ENCODE measurements at regions not wholly inside any gene's neighbourhood (a gene's known extent, or its start where the extent isn't known, plus 50 kb on each side); places are given as distances from the start of the nearest gene placed in this dataset.

DNA sequence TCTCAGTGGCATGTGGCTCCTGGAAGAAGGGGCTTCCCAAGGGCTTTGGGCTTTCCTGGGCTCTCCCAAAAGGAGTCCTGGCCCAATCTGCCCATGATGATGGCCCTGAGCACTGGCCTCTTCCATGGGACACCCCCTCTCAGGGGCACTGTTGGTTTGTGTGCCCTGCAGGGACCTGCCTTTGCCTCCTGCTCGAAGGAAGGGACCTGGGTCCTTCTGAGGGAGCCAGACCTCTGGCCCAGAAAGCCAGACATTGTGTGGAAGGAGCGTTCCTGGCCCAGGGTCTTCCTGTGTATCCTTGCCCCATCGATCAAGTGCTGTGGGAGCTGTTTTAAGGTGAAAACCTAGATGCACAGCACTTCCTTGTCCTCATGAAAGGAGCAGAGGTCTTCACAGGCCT is 1689.3 kb downstream of the TP53TG3F start:
- peaks cover 13 to 22% of the 10 kb centered on the region in 2 experiments; a peak in 2 of 4 replicates for H3K9me3 ChIP-seq (ENCODE audit: control insufficient read depth in 1 of 2, insufficient read depth in 1 of 2, low read depth in 1 of 2, low read length in 2 of 2)
- no peak for DNase-seq (ENCODE audit: low read depth, low spot score)
- POLR2A ChIA-PET = no interaction called here

DNA sequence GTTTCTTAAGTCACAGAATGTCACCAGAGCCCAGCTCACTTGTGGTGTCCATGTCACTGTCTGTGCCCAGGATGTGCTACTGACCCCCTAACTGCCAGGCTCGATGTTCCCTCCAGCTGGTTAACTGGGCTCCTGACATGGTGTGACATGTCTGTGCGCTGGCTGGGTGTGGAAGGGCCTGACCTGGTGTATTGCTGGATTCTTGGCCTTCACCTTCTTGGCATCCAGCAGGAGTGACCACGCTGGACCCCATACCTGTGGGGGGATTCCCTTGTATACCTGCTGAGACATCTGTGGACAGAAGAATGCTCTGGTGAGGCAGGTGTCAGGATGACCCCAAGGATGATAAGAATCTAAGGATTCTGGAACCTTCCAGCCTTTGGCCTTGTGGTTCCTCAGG is 1690.1 kb downstream of the TP53TG3F start:
- no peak for DNase-seq (ENCODE audit: low read depth, low spot score)
- Histone ChIP-seq H2AFZ (ENCODE audit: low read depth, low read length, poor library complexity, severe bottlenecking) (no peak overlapping the region), H3K4me3 (replicated peaks in 1 of 2; ENCODE audit: low read depth in 1 of 2, low read length in 2 of 2) (no peak overlapping the region), H4K20me1 (ENCODE audit: insufficient read depth) (no peaks in the 10 kb centered on the region), H3K79me2 (ENCODE audit: insufficient read depth, low read length) (no peaks in the 10 kb centered on the region), H3K27me3 (ENCODE audit: insufficient read depth, low read length) (no peaks in the 10 kb centered on the region), H3K27ac (ENCODE audit: low read depth, low read length) (no peak overlapping the region), H3K4me2 (ENCODE audit: low read length) (no peak overlapping the region), H3K9me3 (ENCODE audit: control insufficient read depth in 1 of 2, insufficient read depth in 1 of 2, low read depth in 1 of 2, low read length in 2 of 2) (peaks cover 13 to 22% of the 10 kb centered on the region in 2 experiments; a peak in 2 of 4 replicates), H3K4me1 (ENCODE audit: control insufficient read depth in 1 of 2, insufficient read depth in 2 of 2, low read length in 2 of 2) (no peaks in the 10 kb centered on the region), H3K9me2 (ENCODE audit: insufficient read depth) (no peaks in the 10 kb centered on the region), H3K9ac (ENCODE audit: low read length) (no peak overlapping the region), H3K36me3 (ENCODE audit: control insufficient read depth in 1 of 2, insufficient read depth in 2 of 2, low read length in 2 of 2) (no peaks in the 10 kb centered on the region)
- CTCF ChIA-PET = no interaction called here
- ATAC-seq = no peak
- intact Hi-C loops (cut with micrococcal nuclease) = no loop called here
- RAD21 ChIA-PET (ENCODE audit: low non-redundant PET in 1 of 2, low total read pairs in 2 of 2, uncharacterized antibody in 2 of 2, unreplicated experiment in 2 of 2) = no interaction called here
- no TSS peak for BruUV-seq (replicated peaks)
- TF ChIP-seq CBX3 (IDR thresholded peaks at IDR 0.05; ENCODE audit: low read depth) (no peak), POLR2AphosphoS5 (IDR thresholded peaks at IDR 0.05; ENCODE audit: low read depth, low read length) (no peak), SP1 (IDR thresholded peaks at IDR 0.05; ENCODE audit: low read depth) (no peak), EZH2phosphoT487 (IDR thresholded peaks at IDR 0.05; ENCODE audit: borderline replicate concordance) (no peak), FOSL1 (IDR thresholded peaks at IDR 0.05; ENCODE audit: low read depth) (no peak), RAD21 (IDR thresholded peaks at IDR 0.05; ENCODE audit: low read depth) (no peak), EZH2 (IDR thresholded peaks at IDR 0.05) (no peak), POLR2A (IDR thresholded peaks at IDR 0.05; ENCODE audit: borderline replicate concordance, extremely low read depth, insufficient read depth, insufficient read length) (no peak), SIN3A (IDR thresholded peaks at IDR 0.05; ENCODE audit: low read depth) (no peak), SRF (IDR thresholded peaks at IDR 0.05; ENCODE audit: low read depth) (no peak), CEBPB (IDR thresholded peaks at IDR 0.05; ENCODE audit: low read depth) (no peak), TCF7L2 (IDR thresholded peaks at IDR 0.05; ENCODE audit: borderline replicate concordance, extremely low read depth, insufficient read depth, insufficient read length) (no peak), ZNF274 (IDR thresholded peaks at IDR 0.05; ENCODE audit: low read depth, low read length) (no peak)
- TF ChIP-seq, protein P1, sequence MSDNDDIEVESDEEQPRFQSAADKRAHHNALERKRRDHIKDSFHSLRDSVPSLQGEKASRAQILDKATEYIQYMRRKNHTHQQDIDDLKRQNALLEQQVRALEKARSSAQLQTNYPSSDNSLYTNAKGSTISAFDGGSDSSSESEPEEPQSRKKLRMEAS (IDR thresholded peaks at IDR 0.05) = no peak
- TF ChIP-seq, protein P2, sequence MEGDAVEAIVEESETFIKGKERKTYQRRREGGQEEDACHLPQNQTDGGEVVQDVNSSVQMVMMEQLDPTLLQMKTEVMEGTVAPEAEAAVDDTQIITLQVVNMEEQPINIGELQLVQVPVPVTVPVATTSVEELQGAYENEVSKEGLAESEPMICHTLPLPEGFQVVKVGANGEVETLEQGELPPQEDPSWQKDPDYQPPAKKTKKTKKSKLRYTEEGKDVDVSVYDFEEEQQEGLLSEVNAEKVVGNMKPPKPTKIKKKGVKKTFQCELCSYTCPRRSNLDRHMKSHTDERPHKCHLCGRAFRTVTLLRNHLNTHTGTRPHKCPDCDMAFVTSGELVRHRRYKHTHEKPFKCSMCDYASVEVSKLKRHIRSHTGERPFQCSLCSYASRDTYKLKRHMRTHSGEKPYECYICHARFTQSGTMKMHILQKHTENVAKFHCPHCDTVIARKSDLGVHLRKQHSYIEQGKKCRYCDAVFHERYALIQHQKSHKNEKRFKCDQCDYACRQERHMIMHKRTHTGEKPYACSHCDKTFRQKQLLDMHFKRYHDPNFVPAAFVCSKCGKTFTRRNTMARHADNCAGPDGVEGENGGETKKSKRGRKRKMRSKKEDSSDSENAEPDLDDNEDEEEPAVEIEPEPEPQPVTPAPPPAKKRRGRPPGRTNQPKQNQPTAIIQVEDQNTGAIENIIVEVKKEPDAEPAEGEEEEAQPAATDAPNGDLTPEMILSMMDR (IDR thresholded peaks at IDR 0.05 in 2 of 3, conservative IDR thresholded peaks at IDR 0.05 in 1 of 3; ENCODE audit: borderline replicate concordance in 1 of 3, insufficient read depth in 1 of 3, low read depth in 2 of 3, low read length in 2 of 3) = no peak
- TF ChIP-seq, protein P3, sequence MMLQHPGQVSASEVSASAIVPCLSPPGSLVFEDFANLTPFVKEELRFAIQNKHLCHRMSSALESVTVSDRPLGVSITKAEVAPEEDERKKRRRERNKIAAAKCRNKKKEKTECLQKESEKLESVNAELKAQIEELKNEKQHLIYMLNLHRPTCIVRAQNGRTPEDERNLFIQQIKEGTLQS (IDR thresholded peaks at IDR 0.05) = no peak
- POLR2A ChIA-PET = no interaction called here

More for the DNA sequence above, 1689.3 kb downstream of the TP53TG3F start:
- no peaks in the 10 kb centered on the region for H3K9me2 ChIP-seq (ENCODE audit: insufficient read depth)
- no peaks in the 10 kb centered on the region for H3K36me3 ChIP-seq (ENCODE audit: control insufficient read depth in 1 of 2, insufficient read depth in 2 of 2, low read length in 2 of 2)
- H2AFZ ChIP-seq (ENCODE audit: low read depth, low read length, poor library complexity, severe bottlenecking) = no peak overlapping the region
- TF ChIP-seq JUND (IDR thresholded peaks at IDR 0.05) (no peak), RAD21 (IDR thresholded peaks at IDR 0.05; ENCODE audit: low read depth) (no peak), SP1 (IDR thresholded peaks at IDR 0.05; ENCODE audit: low read depth) (no peak), ZNF274 (IDR thresholded peaks at IDR 0.05; ENCODE audit: low read depth, low read length) (no peak), EZH2 (IDR thresholded peaks at IDR 0.05) (no peak), SRF (IDR thresholded peaks at IDR 0.05; ENCODE audit: low read depth) (no peak), SIN3A (IDR thresholded peaks at IDR 0.05; ENCODE audit: low read depth) (no peak)
- H3K4me3 ChIP-seq (replicated peaks in 1 of 2; ENCODE audit: low read depth in 1 of 2, low read length in 2 of 2) = no peak overlapping the region
- no peak for ATAC-seq
- H3K9ac ChIP-seq (ENCODE audit: low read length) = no peak overlapping the region
- ChIA-PET RAD21 (ENCODE audit: low non-redundant PET in 1 of 2, low total read pairs in 2 of 2, uncharacterized antibody in 2 of 2, unreplicated experiment in 2 of 2) (no interaction called here), CTCF (no interaction called here)
- H3K27me3 ChIP-seq (ENCODE audit: insufficient read depth, low read length) = no peaks in the 10 kb centered on the region
- no peak overlapping the region for H3K4me2 ChIP-seq (ENCODE audit: low read length)
- H3K27ac ChIP-seq (ENCODE audit: low read depth, low read length) = no peak overlapping the region
- no TSS peak for BruUV-seq (replicated peaks)
- H3K79me2 ChIP-seq (ENCODE audit: insufficient read depth, low read length) = no peaks in the 10 kb centered on the region
- intact Hi-C loops (cut with micrococcal nuclease) = no loop called here
- no peaks in the 10 kb centered on the region for H4K20me1 ChIP-seq (ENCODE audit: insufficient read depth)
- H3K4me1 ChIP-seq (ENCODE audit: control insufficient read depth in 1 of 2, insufficient read depth in 2 of 2, low read length in 2 of 2) = no peaks in the 10 kb centered on the region

Data from HCT116 (cell line).